ENCODE measurements at regions not wholly inside any gene's neighbourhood (a gene's known extent, or its start where the extent isn't known, plus 50 kb on each side); places are given as distances from the start of the nearest gene placed in this dataset.
"Not testable (repeated sequence)": the region's sequence is repeated elsewhere in the genome, so short reads cannot be mapped to it uniquely, and the experiment has no call there.

DNA sequence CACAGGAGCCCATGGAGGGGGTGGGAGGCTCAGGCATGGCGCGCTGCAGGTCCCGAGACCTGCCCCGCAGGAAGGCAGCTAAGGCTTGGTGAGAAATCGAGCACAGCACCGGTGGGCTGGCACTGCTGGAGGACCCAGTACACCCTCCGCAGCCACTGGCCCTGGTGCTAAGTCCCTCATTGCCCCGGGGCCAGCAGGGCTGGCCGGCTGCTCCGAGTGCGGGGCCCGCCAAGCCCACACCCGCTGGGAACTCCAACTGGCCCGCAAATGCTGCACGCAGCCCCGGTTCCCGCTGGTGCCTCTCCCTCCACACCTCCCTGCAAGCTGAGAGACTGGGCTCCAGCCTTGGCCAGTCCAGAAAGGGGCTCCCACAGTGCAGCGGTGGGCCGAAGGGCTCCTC, 349.8 kb downstream of the POM121L12 start:
- H3K9ac ChIP-seq (ENCODE audit: low read length); H3K79me2 ChIP-seq (ENCODE audit: insufficient read depth, low read length); POLR2A ChIA-PET; H3K4me3 ChIP-seq (replicated peaks in 1 of 2; ENCODE audit: low read depth in 1 of 2, low read length in 2 of 2); H3K27ac ChIP-seq (ENCODE audit: low read depth, low read length); RAD21 ChIA-PET (ENCODE audit: low non-redundant PET in 1 of 2, low total read pairs in 2 of 2, uncharacterized antibody in 2 of 2, unreplicated experiment in 2 of 2); DNase-seq (ENCODE audit: low read depth, low spot score); H3K36me3 ChIP-seq (ENCODE audit: control insufficient read depth in 1 of 2, insufficient read depth in 2 of 2, low read length in 2 of 2); CTCF ChIA-PET; H4K20me1 ChIP-seq (ENCODE audit: insufficient read depth); H3K9me2 ChIP-seq (ENCODE audit: insufficient read depth); H2AFZ ChIP-seq (ENCODE audit: low read depth, low read length, poor library complexity, severe bottlenecking); H3K4me1 ChIP-seq (ENCODE audit: control insufficient read depth in 1 of 2, insufficient read depth in 2 of 2, low read length in 2 of 2); ATAC-seq; H3K4me2 ChIP-seq (ENCODE audit: low read length); intact Hi-C loops (cut with micrococcal nuclease); BruUV-seq (replicated peaks); H3K27me3 ChIP-seq (ENCODE audit: insufficient read depth, low read length): not testable (repeated sequence)
- peaks cover under 1 to 16% of the 10 kb centered on the region in 2 experiments; a peak in 2 of 4 replicates for H3K9me3 ChIP-seq (ENCODE audit: control insufficient read depth in 1 of 2, insufficient read depth in 1 of 2, low read depth in 1 of 2, low read length in 2 of 2)

DNA sequence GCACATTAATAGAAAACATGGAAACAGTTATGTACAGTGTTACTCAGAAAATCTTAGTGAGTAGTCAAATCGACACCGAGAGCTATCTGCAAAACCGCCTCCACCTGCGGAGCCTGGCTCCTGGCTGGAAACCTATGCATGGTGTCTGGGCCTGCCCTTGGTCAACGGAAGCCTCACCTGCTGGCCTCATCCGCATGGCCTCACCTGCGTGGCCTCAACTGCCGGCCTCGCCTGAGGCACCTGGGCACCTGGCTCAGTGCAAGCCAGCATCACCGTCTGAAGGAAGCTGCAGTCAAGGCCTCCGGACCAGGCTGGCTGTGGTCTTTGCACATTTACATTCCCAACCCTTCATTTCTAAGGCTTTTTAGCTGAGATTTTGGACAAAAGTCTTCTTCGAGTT, 352.1 kb downstream of the POM121L12 start:
- Histone ChIP-seq H3K36me3 (ENCODE audit: control insufficient read depth in 1 of 2, insufficient read depth in 2 of 2, low read length in 2 of 2) (no peaks in the 10 kb centered on the region), H3K4me1 (ENCODE audit: control insufficient read depth in 1 of 2, insufficient read depth in 2 of 2, low read length in 2 of 2) (no peaks in the 10 kb centered on the region), H3K9me2 (ENCODE audit: insufficient read depth) (no peaks in the 10 kb centered on the region), H3K27me3 (ENCODE audit: insufficient read depth, low read length) (no peaks in the 10 kb centered on the region), H3K4me2 (ENCODE audit: low read length) (no peak overlapping the region), H4K20me1 (ENCODE audit: insufficient read depth) (no peaks in the 10 kb centered on the region), H3K4me3 (replicated peaks in 1 of 2; ENCODE audit: low read depth in 1 of 2, low read length in 2 of 2) (no peak overlapping the region), H3K9ac (ENCODE audit: low read length) (no peak overlapping the region), H3K27ac (ENCODE audit: low read depth, low read length) (no peak overlapping the region), H3K79me2 (ENCODE audit: insufficient read depth, low read length) (no peaks in the 10 kb centered on the region), H3K9me3 (ENCODE audit: control insufficient read depth in 1 of 2, insufficient read depth in 1 of 2, low read depth in 1 of 2, low read length in 2 of 2) (peaks cover 0 to 14% of the 10 kb centered on the region in 2 experiments; a peak in 2 of 4 replicates), H2AFZ (ENCODE audit: low read depth, low read length, poor library complexity, severe bottlenecking) (no peak overlapping the region)
- ChIA-PET CTCF (no interaction called here), RAD21 (ENCODE audit: low non-redundant PET in 1 of 2, low total read pairs in 2 of 2, uncharacterized antibody in 2 of 2, unreplicated experiment in 2 of 2) (no interaction called here), POLR2A (no interaction called here)
- BruUV-seq (replicated peaks), result no TSS peak
- ATAC-seq (no peak), DNase-seq (ENCODE audit: low read depth, low spot score) (no peak)
- intact Hi-C loops (cut with micrococcal nuclease), result no loop called here
- TF ChIP-seq SRF (IDR thresholded peaks at IDR 0.05; ENCODE audit: low read depth) (no peak), YY1 (IDR thresholded peaks at IDR 0.05; ENCODE audit: extremely low read depth, insufficient replicate concordance, low read depth, low read length) (no peak), ZNF274 (IDR thresholded peaks at IDR 0.05; ENCODE audit: low read depth, low read length) (no peak), POLR2A (IDR thresholded peaks at IDR 0.05; ENCODE audit: borderline replicate concordance, extremely low read depth, insufficient read depth, insufficient read length) (no peak), RAD21 (IDR thresholded peaks at IDR 0.05; ENCODE audit: low read depth) (no peak), CEBPB (IDR thresholded peaks at IDR 0.05; ENCODE audit: low read depth) (no peak), EZH2phosphoT487 (IDR thresholded peaks at IDR 0.05; ENCODE audit: borderline replicate concordance) (no peak), CBX3 (IDR thresholded peaks at IDR 0.05; ENCODE audit: low read depth) (no peak), ELF1 (IDR thresholded peaks at IDR 0.05; ENCODE audit: borderline replicate concordance, low read depth) (no peak), POLR2AphosphoS5 (IDR thresholded peaks at IDR 0.05; ENCODE audit: low read depth, low read length) (no peak), JUND (IDR thresholded peaks at IDR 0.05) (no peak), TCF7L2 (IDR thresholded peaks at IDR 0.05; ENCODE audit: borderline replicate concordance, extremely low read depth, insufficient read depth, insufficient read length) (no peak), SIN3A (IDR thresholded peaks at IDR 0.05; ENCODE audit: low read depth) (no peak), EGR1 (IDR thresholded peaks at IDR 0.05; ENCODE audit: low read depth) (no peak), SP1 (IDR thresholded peaks at IDR 0.05; ENCODE audit: low read depth) (no peak)
- TF ChIP-seq, protein P1, sequence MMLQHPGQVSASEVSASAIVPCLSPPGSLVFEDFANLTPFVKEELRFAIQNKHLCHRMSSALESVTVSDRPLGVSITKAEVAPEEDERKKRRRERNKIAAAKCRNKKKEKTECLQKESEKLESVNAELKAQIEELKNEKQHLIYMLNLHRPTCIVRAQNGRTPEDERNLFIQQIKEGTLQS (IDR thresholded peaks at IDR 0.05), result no peak
- TF ChIP-seq, protein P2, sequence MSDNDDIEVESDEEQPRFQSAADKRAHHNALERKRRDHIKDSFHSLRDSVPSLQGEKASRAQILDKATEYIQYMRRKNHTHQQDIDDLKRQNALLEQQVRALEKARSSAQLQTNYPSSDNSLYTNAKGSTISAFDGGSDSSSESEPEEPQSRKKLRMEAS (IDR thresholded peaks at IDR 0.05), result no peak
- TF ChIP-seq, protein P3, sequence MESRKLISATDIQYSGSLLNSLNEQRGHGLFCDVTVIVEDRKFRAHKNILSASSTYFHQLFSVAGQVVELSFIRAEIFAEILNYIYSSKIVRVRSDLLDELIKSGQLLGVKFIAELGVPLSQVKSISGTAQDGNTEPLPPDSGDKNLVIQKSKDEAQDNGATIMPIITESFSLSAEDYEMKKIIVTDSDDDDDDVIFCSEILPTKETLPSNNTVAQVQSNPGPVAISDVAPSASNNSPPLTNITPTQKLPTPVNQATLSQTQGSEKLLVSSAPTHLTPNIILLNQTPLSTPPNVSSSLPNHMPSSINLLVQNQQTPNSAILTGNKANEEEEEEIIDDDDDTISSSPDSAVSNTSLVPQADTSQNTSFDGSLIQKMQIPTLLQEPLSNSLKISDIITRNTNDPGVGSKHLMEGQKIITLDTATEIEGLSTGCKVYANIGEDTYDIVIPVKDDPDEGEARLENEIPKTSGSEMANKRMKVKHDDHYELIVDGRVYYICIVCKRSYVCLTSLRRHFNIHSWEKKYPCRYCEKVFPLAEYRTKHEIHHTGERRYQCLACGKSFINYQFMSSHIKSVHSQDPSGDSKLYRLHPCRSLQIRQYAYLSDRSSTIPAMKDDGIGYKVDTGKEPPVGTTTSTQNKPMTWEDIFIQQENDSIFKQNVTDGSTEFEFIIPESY (IDR thresholded peaks at IDR 0.05; ENCODE audit: extremely low read depth, insufficient replicate concordance, low read length), result no peak
- TF ChIP-seq, protein P4, sequence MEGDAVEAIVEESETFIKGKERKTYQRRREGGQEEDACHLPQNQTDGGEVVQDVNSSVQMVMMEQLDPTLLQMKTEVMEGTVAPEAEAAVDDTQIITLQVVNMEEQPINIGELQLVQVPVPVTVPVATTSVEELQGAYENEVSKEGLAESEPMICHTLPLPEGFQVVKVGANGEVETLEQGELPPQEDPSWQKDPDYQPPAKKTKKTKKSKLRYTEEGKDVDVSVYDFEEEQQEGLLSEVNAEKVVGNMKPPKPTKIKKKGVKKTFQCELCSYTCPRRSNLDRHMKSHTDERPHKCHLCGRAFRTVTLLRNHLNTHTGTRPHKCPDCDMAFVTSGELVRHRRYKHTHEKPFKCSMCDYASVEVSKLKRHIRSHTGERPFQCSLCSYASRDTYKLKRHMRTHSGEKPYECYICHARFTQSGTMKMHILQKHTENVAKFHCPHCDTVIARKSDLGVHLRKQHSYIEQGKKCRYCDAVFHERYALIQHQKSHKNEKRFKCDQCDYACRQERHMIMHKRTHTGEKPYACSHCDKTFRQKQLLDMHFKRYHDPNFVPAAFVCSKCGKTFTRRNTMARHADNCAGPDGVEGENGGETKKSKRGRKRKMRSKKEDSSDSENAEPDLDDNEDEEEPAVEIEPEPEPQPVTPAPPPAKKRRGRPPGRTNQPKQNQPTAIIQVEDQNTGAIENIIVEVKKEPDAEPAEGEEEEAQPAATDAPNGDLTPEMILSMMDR (IDR thresholded peaks at IDR 0.05 in 2 of 3, conservative IDR thresholded peaks at IDR 0.05 in 1 of 3; ENCODE audit: borderline replicate concordance in 1 of 3, insufficient read depth in 1 of 3, low read depth in 2 of 3, low read length in 2 of 3), result no peak

All from HCT116 (cell line).